IMR-90 (cell line): ENCODE measurements at regions not wholly inside any gene's neighbourhood (a gene's known extent, or its start where the extent isn't known, plus 50 kb on each side); places are given as distances from the start of the nearest gene placed in this dataset.

Experiments
- ATAC-seq: fragments of 200-7000 bp; cut with Tn5 transposase; 2 replicates; pipeline ENCODE4 v1.9.1; 2020; ENCODE audit warnings: low read depth, mild to moderate bottlenecking, moderate library complexity
- BruUV-seq: library from RNA; stranded (reverse); fragments of 400-500 nt; replicated peaks from 2 replicates; lab custom pipeline; 2021; lab: Mats Ljungman, UMichigan
- CTCF ChIA-PET: fragments of 300-600 bp; formaldehyde crosslinking; extraction: SDS; loops from one replicate; lab custom pipeline; 2021; ENCODE audit warnings: antibody characterized with exemption; lab: Yijun Ruan, JAX
- POLR2A ChIA-PET: fragments of 300-600 bp; sonication (Branson Sonifier 250); formaldehyde crosslinking; loops from one replicate; lab custom pipeline; 2022; ENCODE audit warnings: antibody characterized with exemption; ENCODE audit not compliant: unreplicated experiment; lab: Charles Lee
- DNase-seq: peaks from one replicate; pipeline ENCODE4 v3.0.0; 2013
- H2AFZ ChIP-seq: replicated peaks from 2 replicates; pipeline ENCODE3; 2013; ENCODE audit warnings: low read length, mild to moderate bottlenecking; ENCODE audit not compliant: poor library complexity
- H2AK5ac ChIP-seq: 2 replicates; pipeline ENCODE4 v1.6.1; 2013; ENCODE audit warnings: low read depth, low read length, inconsistent platforms
- H2AK9ac ChIP-seq: replicated peaks from 2 replicates; pipeline ENCODE3; 2013; ENCODE audit warnings: mild to moderate bottlenecking, low read depth, low read length, moderate library complexity; ENCODE audit not compliant: poor library complexity
- H2BK120ac ChIP-seq: 2 replicates; pipeline ENCODE4 v1.6.1; 2013; ENCODE audit warnings: low read depth, low read length, inconsistent platforms
- H2BK15ac ChIP-seq: 3 replicates; pipeline ENCODE4 v1.6.1; 2013; ENCODE audit warnings: low read depth, low read length, inconsistent platforms
- H2BK20ac ChIP-seq: 2 replicates; pipeline ENCODE4 v1.6.1; 2013; ENCODE audit warnings: low read depth, mild to moderate bottlenecking, inconsistent platforms, low read length, moderate library complexity
- H2BK5ac ChIP-seq: 2 replicates; pipeline ENCODE4 v1.6.1; 2013; ENCODE audit warnings: mild to moderate bottlenecking, low read depth, low read length, inconsistent platforms; ENCODE audit not compliant: poor library complexity, severe bottlenecking
- H3K14ac ChIP-seq: replicated peaks from 2 replicates; pipeline ENCODE4 v1.6.1; 2013; ENCODE audit warnings: low read depth, low read length, inconsistent platforms
- H3K18ac ChIP-seq: 2 replicates; pipeline ENCODE4 v1.6.1; 2013; ENCODE audit warnings: low read depth, low read length, control low read depth
- H3K23ac ChIP-seq: 2 replicates; pipeline ENCODE4 v1.6.1; 2013; ENCODE audit warnings: low read depth, low read length, inconsistent platforms
- H3K27ac ChIP-seq: 2 replicates; pipeline ENCODE4 v1.5.1; 2013; ENCODE audit warnings: mild to moderate bottlenecking, control low read depth, low read length; ENCODE audit not compliant: insufficient read depth
- H3K27me3 ChIP-seq: 2 replicates; pipeline ENCODE4 v1.6.1; 2013; ENCODE audit warnings: low read length; ENCODE audit not compliant: control insufficient read depth, insufficient read depth
- H3K36me3 ChIP-seq: 2 replicates; pipeline ENCODE4 v1.6.1; 2013; ENCODE audit warnings: low read length, mixed read lengths; ENCODE audit not compliant: control insufficient read depth, insufficient read depth
- H3K4ac ChIP-seq: 2 replicates; pipeline ENCODE4 v1.6.1; 2013; ENCODE audit warnings: low read depth, low read length, inconsistent platforms
- H3K4me1 ChIP-seq: 2 replicates; pipeline ENCODE4 v1.6.1; 2013; ENCODE audit warnings: low read length, mixed read lengths; ENCODE audit not compliant: control insufficient read depth, insufficient read depth
- H3K4me2 ChIP-seq: 2 replicates; pipeline ENCODE4 v1.6.1; 2013; ENCODE audit warnings: low read depth, mild to moderate bottlenecking, control low read depth, low read length, moderate library complexity
- H3K4me3 ChIP-seq: 2 replicates; pipeline ENCODE4 v1.5.1; 2013; ENCODE audit warnings: low read depth, mild to moderate bottlenecking, control low read depth, low read length, moderate library complexity; ENCODE audit not compliant: insufficient read depth
- H3K56ac ChIP-seq: 2 replicates; pipeline ENCODE4 v1.6.1; 2013; ENCODE audit warnings: low read length, inconsistent platforms; ENCODE audit not compliant: insufficient read depth; ENCODE audit errors: extremely low read depth
- H3K79me1 ChIP-seq, 2 experiments: 2 replicates each; pipeline ENCODE4 v1.6.1; 2013; ENCODE audit warnings: low read length in 2 of 2, inconsistent platforms in 1 of 2, low read depth in 1 of 2
- H3K9ac ChIP-seq: 2 replicates; pipeline ENCODE4 v1.6.1; 2013; ENCODE audit warnings: low read depth, low read length, control low read depth
- H3K9me1 ChIP-seq: 2 replicates; pipeline ENCODE4 v1.6.1; 2013; ENCODE audit warnings: low read length, inconsistent platforms; ENCODE audit not compliant: insufficient read depth
- H3K9me3 ChIP-seq: 2 replicates; pipeline ENCODE4 v1.6.1; 2013; ENCODE audit warnings: low read length; ENCODE audit not compliant: control insufficient read depth, insufficient read depth
- H4K20me1 ChIP-seq: 2 replicates; pipeline ENCODE4 v1.6.1; 2013; ENCODE audit warnings: low read length, inconsistent platforms; ENCODE audit not compliant: insufficient read depth
- H4K5ac ChIP-seq: 2 replicates; pipeline ENCODE4 v1.6.1; 2013; ENCODE audit warnings: mild to moderate bottlenecking, low read depth, low read length, control low read depth
- H4K8ac ChIP-seq, 2 experiments: 2 replicates each; pipeline ENCODE4 v1.6.1; 2013; ENCODE audit warnings: low read depth in 2 of 2, low read length in 2 of 2, control low read depth in 1 of 2, inconsistent platforms in 1 of 2
- H4K91ac ChIP-seq: 2 replicates; pipeline ENCODE4 v1.6.1; 2013; ENCODE audit warnings: low read depth, low read length, inconsistent platforms; ENCODE audit not compliant: insufficient read depth
- BHLHE40 ChIP-seq: fragments of 150-350 bp; IDR thresholded peaks from 2 replicates; pipeline ENCODE4 v1.6.1; 2016; ENCODE audit warnings: mild to moderate bottlenecking, low read depth, low read length
- CEBPB ChIP-seq: IDR thresholded peaks from 2 replicates; pipeline ENCODE4 v1.6.1; 2012; ENCODE audit warnings: low read depth, low read length, improper control_type of control experiment
- CHD1 ChIP-seq: IDR thresholded peaks from 2 replicates; pipeline ENCODE4 v1.6.1; 2012; ENCODE audit warnings: low read depth, low read length, improper control_type of control experiment
- CTCF ChIP-seq: conservative IDR thresholded peaks from 2 replicates; pipeline ENCODE4 v1.5.1; 2012; ENCODE audit warnings: mild to moderate bottlenecking, low read depth, low read length, improper control_type of control experiment
- FOS ChIP-seq: fragments of 150-350 bp; IDR thresholded peaks from 2 replicates; pipeline ENCODE4 v1.6.1; 2016; ENCODE audit warnings: low read depth, low read length
- MAFK ChIP-seq: IDR thresholded peaks from 2 replicates; pipeline ENCODE4 v1.6.1; 2012; ENCODE audit warnings: low read depth, low read length, improper control_type of control experiment
- MAZ ChIP-seq: IDR thresholded peaks from 2 replicates; pipeline ENCODE4 v1.6.1; 2012; ENCODE audit warnings: low read depth, mild to moderate bottlenecking, low read length, improper control_type of control experiment, moderate library complexity, borderline replicate concordance
- MXI1 ChIP-seq: IDR thresholded peaks from 2 replicates; pipeline ENCODE4 v1.6.1; 2012; ENCODE audit warnings: low read depth, mild to moderate bottlenecking, low read length, moderate library complexity, borderline replicate concordance
- NFE2L2 ChIP-seq: fragments of 150-350 bp; IDR thresholded peaks from 2 replicates; pipeline ENCODE4 v1.6.1; 2016; ENCODE audit warnings: low read depth, mild to moderate bottlenecking, low read length
- POLR2A ChIP-seq: IDR thresholded peaks from 2 replicates; pipeline ENCODE4 v1.6.1; 2012; ENCODE audit warnings: mild to moderate bottlenecking, low read depth, low read length
- RAD21 ChIP-seq: IDR thresholded peaks from 2 replicates; pipeline ENCODE4 v1.6.1; 2012; ENCODE audit warnings: low read length, improper control_type of control experiment
- RCOR1 ChIP-seq: IDR thresholded peaks from 2 replicates; pipeline ENCODE4 v1.6.1; 2012; ENCODE audit warnings: mild to moderate bottlenecking, low read length, improper control_type of control experiment; ENCODE audit not compliant: insufficient replicate concordance
- RFX5 ChIP-seq: IDR thresholded peaks from 2 replicates; pipeline ENCODE4 v1.8.0; 2012; ENCODE audit warnings: low read depth, mild to moderate bottlenecking, low read length, moderate library complexity
- SMC3 ChIP-seq: fragments of 150-350 bp; IDR thresholded peaks from 2 replicates; pipeline ENCODE4 v1.6.1; 2016; ENCODE audit warnings: low read depth, mild to moderate bottlenecking, antibody characterized with exemption, low read length, moderate library complexity
- WGBS, 2 experiments: methylation state at CpG; one replicate each; pipeline versions ENCODE4 v1.1.5 to v1.1.7; 2013; ENCODE audit warnings: missing lambda C conversion rate in 2 of 2; ENCODE audit not compliant: insufficient read length in 1 of 2; ENCODE audit errors: extremely low coverage in 2 of 2; 5-methylcytosine and 5-hydroxymethylcytosine counted together
- dilution Hi-C: fragments of 300-500 bp; cut with HindIII; formaldehyde crosslinking; loops from one replicate; pipeline ENCODE4 v1.14.3; 2018; ENCODE audit warnings: low sequenced_read_pairs; ENCODE audit not compliant: unreplicated experiment
- in situ Hi-C: fragments of 300-500 bp; cut with MboI; formaldehyde crosslinking; loops from 3 replicates; pipeline ENCODE4 v1.14.3; 2019; ENCODE audit warnings: low sequenced_read_pairs, inconsistent platforms, mixed read lengths
- intact Hi-C: fragments of 100-400 bp; cut with micrococcal nuclease; formaldehyde crosslinking; loops from 2 replicates; pipeline ENCODE4 v1.10.0; 2022
- TF ChIP-seq, protein P1 (sequence below): fragments of 150-350 bp; IDR thresholded peaks from 2 replicates; pipeline ENCODE4 v1.6.1; 2016; ENCODE audit warnings: low read depth, mild to moderate bottlenecking, low read length, moderate library complexity, borderline replicate concordance
- TF ChIP-seq, protein P2 (sequence below): fragments of 150-350 bp; IDR thresholded peaks from 2 replicates; pipeline ENCODE4 v1.6.1; 2017; ENCODE audit warnings: mild to moderate bottlenecking, antibody characterized with exemption, low read length, low read depth

GRCh38 chr14:84127495-84127894 is 1402.4 kb upstream of the FLRT2 start:
- BruUV-seq, result no TSS peak
- no peak overlapping the region for H3K14ac ChIP-seq
- no peak overlapping the region for H3K18ac ChIP-seq
- dilution Hi-C loops, result no loop called here
- H4K8ac ChIP-seq, result no peak overlapping the region
- H3K9ac ChIP-seq, result no peak overlapping the region
- ChIA-PET POLR2A (no interaction called here), CTCF (no interaction called here)
- no peaks in the 10 kb centered on the region for H3K36me3 ChIP-seq
- H2AK9ac ChIP-seq, result no peak overlapping the region
- H2AFZ ChIP-seq, result no peak overlapping the region
- TF ChIP-seq, protein P1, sequence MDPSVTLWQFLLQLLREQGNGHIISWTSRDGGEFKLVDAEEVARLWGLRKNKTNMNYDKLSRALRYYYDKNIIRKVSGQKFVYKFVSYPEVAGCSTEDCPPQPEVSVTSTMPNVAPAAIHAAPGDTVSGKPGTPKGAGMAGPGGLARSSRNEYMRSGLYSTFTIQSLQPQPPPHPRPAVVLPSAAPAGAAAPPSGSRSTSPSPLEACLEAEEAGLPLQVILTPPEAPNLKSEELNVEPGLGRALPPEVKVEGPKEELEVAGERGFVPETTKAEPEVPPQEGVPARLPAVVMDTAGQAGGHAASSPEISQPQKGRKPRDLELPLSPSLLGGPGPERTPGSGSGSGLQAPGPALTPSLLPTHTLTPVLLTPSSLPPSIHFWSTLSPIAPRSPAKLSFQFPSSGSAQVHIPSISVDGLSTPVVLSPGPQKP, result no peak
- TF ChIP-seq POLR2A (no peak), NFE2L2 (no peak), MAZ (no peak), RAD21 (no peak), BHLHE40 (no peak), MXI1 (no peak), RFX5 (no peak), SMC3 (no peak), RCOR1 (no peak), CHD1 (no peak), FOS (no peak), CTCF (no peak), MAFK (no peak), CEBPB (no peak)
- TF ChIP-seq, protein P2, sequence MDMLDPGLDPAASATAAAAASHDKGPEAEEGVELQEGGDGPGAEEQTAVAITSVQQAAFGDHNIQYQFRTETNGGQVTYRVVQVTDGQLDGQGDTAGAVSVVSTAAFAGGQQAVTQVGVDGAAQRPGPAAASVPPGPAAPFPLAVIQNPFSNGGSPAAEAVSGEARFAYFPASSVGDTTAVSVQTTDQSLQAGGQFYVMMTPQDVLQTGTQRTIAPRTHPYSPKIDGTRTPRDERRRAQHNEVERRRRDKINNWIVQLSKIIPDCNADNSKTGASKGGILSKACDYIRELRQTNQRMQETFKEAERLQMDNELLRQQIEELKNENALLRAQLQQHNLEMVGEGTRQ, result no peak
- H3K9me1 ChIP-seq, result no peaks in the 10 kb centered on the region
- H2BK20ac ChIP-seq, result no peak overlapping the region
- no peak overlapping the region for H2BK120ac ChIP-seq
- H3K4me1 ChIP-seq, result 0 out of 2 replicates have a peak, but pooled peaks cover 1% of the 10 kb centered on the region
- intact Hi-C loops, result loop anchor here (5.0 kb wide), 1 partner anchor 1400 kb away; no protein-coding TSS in a partner anchor
- DNase-seq (no peak), ATAC-seq (no peak)
- H2AK5ac ChIP-seq, result no peak overlapping the region
- H2BK5ac ChIP-seq, result no peak overlapping the region
- H3K4ac ChIP-seq, result no peak overlapping the region
- no peak overlapping the region for H3K4me2 ChIP-seq
- H4K5ac ChIP-seq, result no peak overlapping the region
- H3K4me3 ChIP-seq, result no peak overlapping the region
- H3K56ac ChIP-seq, result no peak overlapping the region
- WGBS, 2 experiments, result no CpG with 5 or more reads among the region's 3 CpGs
- H3K27me3 ChIP-seq, result no peaks in the 10 kb centered on the region
- no peak overlapping the region for H2BK15ac ChIP-seq
- H3K9me3 ChIP-seq, result no peaks in the 10 kb centered on the region
- H4K91ac ChIP-seq, result no peak overlapping the region
- no peak overlapping the region for H3K23ac ChIP-seq
- in situ Hi-C loops, result no loop called here
- no peaks in the 10 kb centered on the region for H3K79me1 ChIP-seq
- no peak overlapping the region for H3K27ac ChIP-seq
- no peaks in the 10 kb centered on the region for H4K20me1 ChIP-seq
